Left ventricle myocardium inferior (tissue), 1 donor: ENCODE measurements at regions not wholly inside any gene's neighbourhood (a gene's known extent, or its start where the extent isn't known, plus 50 kb on each side); places are given as distances from the start of the nearest gene placed in this dataset.

Source experiments
- DNase-seq: peaks from one replicate; pipeline ENCODE4 v3.0.0-alpha.2; 2020
- H3K27ac ChIP-seq: fragments of 200-600 bp; replicated peaks from 2 replicates; pipeline ENCODE4 v1.8.0; 2021
- H3K27me3 ChIP-seq: fragments of 200-600 bp; 2 replicates; pipeline ENCODE4 v1.8.0; 2021; ENCODE audit warnings: low read depth
- H3K36me3 ChIP-seq: fragments of 200-600 bp; 2 replicates; pipeline ENCODE4 v1.8.0; 2021
- H3K4me1 ChIP-seq: fragments of 200-600 bp; 2 replicates; pipeline ENCODE4 v1.8.0; 2021
- H3K4me3 ChIP-seq: fragments of 200-600 bp; 2 replicates; pipeline ENCODE4 v1.8.0; 2021; ENCODE audit warnings: mild to moderate bottlenecking, moderate library complexity
- H3K9me3 ChIP-seq: fragments of 200-600 bp; replicated peaks from 2 replicates; pipeline ENCODE4 v1.8.0; 2021
- CTCF ChIP-seq: fragments of 200-600 bp; IDR thresholded peaks from 2 replicates; pipeline ENCODE4 v1.8.0; 2021; ENCODE audit warnings: antibody characterized with exemption, mild to moderate bottlenecking, borderline replicate concordance
- intact Hi-C: fragments of 100-400 bp; cut with micrococcal nuclease; formaldehyde crosslinking; loops from one replicate; pipeline ENCODE4 v1.11.0; 2022
- donor health status: DM: no; HTN: yes; CAD: no; lungs with severe emphysema.

- DNase-seq: no peak
- intact Hi-C loops: no loop called here
- Histone ChIP-seq H3K36me3 (no peaks in the 10 kb centered on the region), H3K4me3 (no peak overlapping the region), H3K9me3 (no peaks in the 10 kb centered on the region), H3K4me1 (peaks cover 43% of the 10 kb centered on the region), H3K27me3 (no peaks in the 10 kb centered on the region), H3K27ac (peak overlapping the region; percentile 84)
- no peak for TF ChIP-seq CTCF
Observed at GRCh38 chr13:43988302-43988701, 108.6 kb downstream of the LACC1 start.

DNA sequence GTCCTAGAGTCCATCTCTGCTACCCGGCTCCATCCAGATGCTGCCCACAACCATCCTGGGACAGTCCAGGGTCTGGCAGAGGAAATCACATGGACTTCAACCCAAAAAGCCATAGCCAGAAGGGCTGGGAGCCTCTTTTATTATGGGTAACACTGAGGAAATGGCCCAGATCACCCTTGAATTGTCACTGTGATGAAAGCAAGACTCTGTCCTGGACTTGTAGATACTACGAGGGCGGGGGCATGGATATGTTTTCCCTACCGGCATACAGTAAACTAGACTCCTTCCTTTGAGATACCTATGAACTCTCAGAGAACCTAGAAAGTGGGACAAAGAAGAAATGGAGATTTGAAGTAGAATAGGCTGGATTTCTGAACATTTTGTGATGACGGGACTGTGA, 110.3 kb downstream of the LACC1 start:
- Histone ChIP-seq H3K27ac (peak overlapping the region; percentile 41), H3K4me1 (peaks cover 43% of the 10 kb centered on the region), H3K36me3 (no peaks in the 10 kb centered on the region), H3K4me3 (no peak overlapping the region), H3K27me3 (no peaks in the 10 kb centered on the region), H3K9me3 (peaks cover 9% of the 10 kb centered on the region)
- TF ChIP-seq CTCF: no peak
- intact Hi-C loops: no loop called here
- DNase-seq: no peak

GRCh38 chr13:43990829-43991228, 111.1 kb downstream of the LACC1 start:
- Histone ChIP-seq H3K27me3 (no peaks in the 10 kb centered on the region), H3K27ac (peak overlapping the region; percentile 41), H3K4me1 (peaks cover 35% of the 10 kb centered on the region), H3K36me3 (no peaks in the 10 kb centered on the region), H3K9me3 (peaks cover 18% of the 10 kb centered on the region), H3K4me3 (no peak overlapping the region)
- no peak for DNase-seq
- intact Hi-C loops: no loop called here
- TF ChIP-seq CTCF: no peak

DNA sequence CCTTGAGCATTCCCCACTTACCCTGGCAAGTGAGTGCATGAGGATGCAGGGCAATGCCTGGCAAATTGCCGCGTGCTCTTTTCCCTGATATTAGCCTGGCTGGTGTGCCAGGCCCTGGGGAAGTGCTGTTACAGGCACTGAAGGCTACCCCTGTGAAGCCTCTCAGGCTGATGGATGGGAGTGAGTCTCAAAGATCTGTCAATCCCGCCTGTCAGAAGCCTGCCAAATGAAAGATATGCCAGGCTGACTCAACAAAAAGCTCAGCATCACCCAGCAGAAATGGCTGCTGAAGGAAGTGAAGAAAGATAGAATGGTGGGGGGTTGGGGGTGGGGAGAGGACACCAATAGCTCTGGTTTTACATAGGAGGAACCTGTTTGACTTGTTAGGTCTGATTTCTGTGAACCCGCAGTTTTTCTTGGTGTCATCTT, 112.1 kb downstream of the LACC1 start:
- H3K27ac ChIP-seq: peak overlapping the region; percentile 41
- peaks cover 20% of the 10 kb centered on the region for H3K9me3 ChIP-seq
- H3K4me1 ChIP-seq: peaks cover 26% of the 10 kb centered on the region
- no peaks in the 10 kb centered on the region for H3K36me3 ChIP-seq
- intact Hi-C loops: no loop called here
- no peaks in the 10 kb centered on the region for H3K27me3 ChIP-seq
- no peak for TF ChIP-seq CTCF
- no peak overlapping the region for H3K4me3 ChIP-seq
- DNase-seq: peak; percentile 64

DNA sequence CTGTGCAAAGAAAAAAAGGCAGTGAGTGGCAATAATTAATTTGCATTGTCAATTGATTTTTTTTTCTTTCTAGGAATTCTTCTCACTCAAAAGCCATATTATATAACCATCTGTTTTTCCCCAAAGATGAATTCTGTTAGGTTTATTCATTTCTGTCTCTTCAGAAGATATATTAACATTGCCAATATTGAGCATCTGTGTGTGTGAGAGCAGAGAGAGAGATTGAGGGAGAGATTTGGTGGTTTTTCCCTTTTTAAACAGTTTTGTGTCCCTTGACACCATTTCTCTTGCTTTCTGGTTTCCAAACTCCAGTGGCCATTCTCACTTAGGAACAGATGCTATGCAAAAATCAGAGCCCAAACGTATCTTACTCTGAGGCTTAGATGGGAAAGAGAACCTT, 112.5 kb downstream of the LACC1 start:
- H3K9me3 ChIP-seq: peaks cover 20% of the 10 kb centered on the region
- DNase-seq: no peak
- TF ChIP-seq CTCF: no peak
- H3K4me3 ChIP-seq: no peak overlapping the region
- no peak overlapping the region for H3K27ac ChIP-seq
- no peaks in the 10 kb centered on the region for H3K27me3 ChIP-seq
- no peaks in the 10 kb centered on the region for H3K36me3 ChIP-seq
- intact Hi-C loops: no loop called here
- H3K4me1 ChIP-seq: peaks cover 22% of the 10 kb centered on the region
